Caco-2 (cell line): ENCODE measurements at regions not wholly inside any gene's neighbourhood (a gene's known extent, or its start where the extent isn't known, plus 50 kb on each side); places are given as distances from the start of the nearest gene placed in this dataset.

Experiments used
- BruUV-seq: library from RNA; stranded (reverse); fragments of 400-500 nt; replicated peaks from 2 replicates; lab custom pipeline; 2021; lab: Mats Ljungman, UMichigan
- CTCF ChIA-PET: fragments of 300-600 bp; sonication (Branson Sonifier 250); formaldehyde crosslinking; loops from one replicate; lab custom pipeline; 2022; ENCODE audit warnings: antibody characterized with exemption; lab: Charles Lee
- POLR2A ChIA-PET: fragments of 300-600 bp; sonication (Branson Sonifier 250); formaldehyde crosslinking; loops from one replicate; lab custom pipeline; 2022; ENCODE audit warnings: antibody characterized with exemption; lab: Charles Lee
- DNase-seq, 2 experiments: peaks; one replicate each; pipeline versions ENCODE4 v3.0.0 to v3.0.0-alpha.2; 2020 to 2022
- H3K27me3 ChIP-seq: replicated peaks from 2 replicates; pipeline ENCODE4 v1.6.0; 2011; ENCODE audit warnings: low read length; ENCODE audit not compliant: control insufficient read depth, insufficient read depth
- H3K36me3 ChIP-seq: 2 replicates; pipeline ENCODE4 v1.5.1; 2011; ENCODE audit warnings: low read length; ENCODE audit not compliant: control insufficient read depth, insufficient read depth
- H3K4me1 ChIP-seq: fragments of 250-450 bp; sonication (Bioruptor Pico); 2 replicates; pipeline ENCODE4 v1.5.1; 2020; ENCODE audit warnings: mild to moderate bottlenecking
- H3K4me3 ChIP-seq: 2 replicates; pipeline ENCODE4 v1.5.1; 2011; ENCODE audit warnings: low read depth, mild to moderate bottlenecking, control low read depth, low read length
- H3K9me3 ChIP-seq: fragments of 250-450 bp; sonication (Bioruptor Pico); 2 replicates; pipeline ENCODE4 v1.5.1; 2020; ENCODE audit warnings: mild to moderate bottlenecking, moderate library complexity
- H3K27ac Mint-ChIP-seq: one replicate; pipeline ENCODE4 v1.8.0; 2022; ENCODE audit warnings: mixed read lengths; ENCODE audit not compliant: unreplicated experiment
- H3K27me3 Mint-ChIP-seq: one replicate; pipeline ENCODE4 v1.8.0; 2022; ENCODE audit warnings: mixed read lengths; ENCODE audit not compliant: insufficient read depth, unreplicated experiment
- H3K36me3 Mint-ChIP-seq: one replicate; pipeline ENCODE4 v1.8.0; 2022; ENCODE audit warnings: mild to moderate bottlenecking, mixed read lengths; ENCODE audit not compliant: insufficient read depth, unreplicated experiment
- H3K4me1 Mint-ChIP-seq: one replicate; pipeline ENCODE4 v1.8.0; 2022; ENCODE audit warnings: low read depth, mixed read lengths; ENCODE audit not compliant: unreplicated experiment
- H3K4me3 Mint-ChIP-seq: one replicate; pipeline ENCODE4 v1.8.0; 2022; ENCODE audit warnings: mild to moderate bottlenecking, moderate library complexity, mixed read lengths; ENCODE audit not compliant: unreplicated experiment
- H3K9me3 Mint-ChIP-seq: one replicate; pipeline ENCODE4 v1.8.0; 2022; ENCODE audit warnings: mixed read lengths; ENCODE audit not compliant: unreplicated experiment
- intact Hi-C: fragments of 100-400 bp; cut with micrococcal nuclease; formaldehyde crosslinking; loops from one replicate; pipeline ENCODE4 v1.10.0; 2022; ENCODE audit not compliant: unreplicated experiment
- TF ChIP-seq, protein P1 (sequence below), 2 experiments: fragments of 200-600 bp in 1 of 2; IDR thresholded peaks; 1 replicate in 1 of 2; 2 replicates in 1 of 2; pipeline versions ENCODE4 v1.5.1 to v1.8.0; 2011 to 2022; ENCODE audit warnings: antibody characterized with exemption in 1 of 2, control low read depth in 1 of 2, inconsistent platforms in 1 of 2, low read depth in 1 of 2, low read length in 1 of 2, mild to moderate bottlenecking in 1 of 2, moderate library complexity in 1 of 2; ENCODE audit not compliant: insufficient read depth in 1 of 2, severe bottlenecking in 1 of 2, unreplicated experiment in 1 of 2

GRCh38 chr1:50305808-50306207 is 117.4 kb downstream of the DMRTA2 start:
- Histone ChIP-seq H3K36me3 (no peaks in the 10 kb centered on the region), H3K4me3 (no peak overlapping the region), H3K9me3 (no peaks in the 10 kb centered on the region), H3K4me1 (no peaks in the 10 kb centered on the region), H3K27me3 (no peaks in the 10 kb centered on the region; the same call in 1 of the 2 replicates)
- intact Hi-C loops: no loop called here
- no peak for DNase-seq
- CTCF ChIA-PET: no interaction called here
- H3K27me3 Mint-ChIP-seq: peaks cover 6% of the 10 kb centered on the region
- BruUV-seq: no TSS peak
- POLR2A ChIA-PET: no interaction called here
- TF ChIP-seq, protein P1, sequence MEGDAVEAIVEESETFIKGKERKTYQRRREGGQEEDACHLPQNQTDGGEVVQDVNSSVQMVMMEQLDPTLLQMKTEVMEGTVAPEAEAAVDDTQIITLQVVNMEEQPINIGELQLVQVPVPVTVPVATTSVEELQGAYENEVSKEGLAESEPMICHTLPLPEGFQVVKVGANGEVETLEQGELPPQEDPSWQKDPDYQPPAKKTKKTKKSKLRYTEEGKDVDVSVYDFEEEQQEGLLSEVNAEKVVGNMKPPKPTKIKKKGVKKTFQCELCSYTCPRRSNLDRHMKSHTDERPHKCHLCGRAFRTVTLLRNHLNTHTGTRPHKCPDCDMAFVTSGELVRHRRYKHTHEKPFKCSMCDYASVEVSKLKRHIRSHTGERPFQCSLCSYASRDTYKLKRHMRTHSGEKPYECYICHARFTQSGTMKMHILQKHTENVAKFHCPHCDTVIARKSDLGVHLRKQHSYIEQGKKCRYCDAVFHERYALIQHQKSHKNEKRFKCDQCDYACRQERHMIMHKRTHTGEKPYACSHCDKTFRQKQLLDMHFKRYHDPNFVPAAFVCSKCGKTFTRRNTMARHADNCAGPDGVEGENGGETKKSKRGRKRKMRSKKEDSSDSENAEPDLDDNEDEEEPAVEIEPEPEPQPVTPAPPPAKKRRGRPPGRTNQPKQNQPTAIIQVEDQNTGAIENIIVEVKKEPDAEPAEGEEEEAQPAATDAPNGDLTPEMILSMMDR (IDR thresholded peaks at IDR 0.05; ENCODE audit: insufficient read depth in 1 of 2, low read depth in 1 of 2, low read length in 1 of 2, severe bottlenecking in 1 of 2, unreplicated experiment in 1 of 2): no peak
- H3K27ac Mint-ChIP-seq: no peak overlapping the region
- H3K4me3 Mint-ChIP-seq: no peak overlapping the region
- no peaks in the 10 kb centered on the region for H3K4me1 Mint-ChIP-seq
- no peaks in the 10 kb centered on the region for H3K9me3 Mint-ChIP-seq
- no peaks in the 10 kb centered on the region for H3K36me3 Mint-ChIP-seq

GRCh38 chr1:50300297-50300696 is 122.9 kb downstream of the DMRTA2 start:
- no TSS peak for BruUV-seq

GRCh38 chr1:50295566-50295965 is 127.7 kb downstream of the DMRTA2 start:
- no peak overlapping the region for H3K4me3 Mint-ChIP-seq
- Histone ChIP-seq H3K27me3 (peaks cover 1% of the 10 kb centered on the region; the same call in 1 of the 2 replicates), H3K4me3 (no peak overlapping the region), H3K36me3 (no peaks in the 10 kb centered on the region), H3K9me3 (no peaks in the 10 kb centered on the region), H3K4me1 (no peaks in the 10 kb centered on the region)
- H3K9me3 Mint-ChIP-seq: no peaks in the 10 kb centered on the region
- TF ChIP-seq, protein P1 (IDR thresholded peaks at IDR 0.05; ENCODE audit: insufficient read depth in 1 of 2, low read depth in 1 of 2, low read length in 1 of 2, severe bottlenecking in 1 of 2, unreplicated experiment in 1 of 2): no peak
- no peak overlapping the region for H3K27ac Mint-ChIP-seq
- CTCF ChIA-PET: no interaction called here
- DNase-seq: no peak
- intact Hi-C loops: no loop called here
- no TSS peak for BruUV-seq
- no peaks in the 10 kb centered on the region for H3K4me1 Mint-ChIP-seq
- H3K27me3 Mint-ChIP-seq: peaks cover 15% of the 10 kb centered on the region
- no peaks in the 10 kb centered on the region for H3K36me3 Mint-ChIP-seq
- POLR2A ChIA-PET: no interaction called here

More at GRCh38 chr1:50300297-50300696, 122.9 kb downstream of the DMRTA2 start:
- TF ChIP-seq, protein P1 (IDR thresholded peaks at IDR 0.05; ENCODE audit: insufficient read depth in 1 of 2, low read depth in 1 of 2, low read length in 1 of 2, severe bottlenecking in 1 of 2, unreplicated experiment in 1 of 2): no peak
- no peaks in the 10 kb centered on the region; the same call in 1 of the 2 replicates for H3K27me3 ChIP-seq
- Mint-ChIP-seq H3K4me1 (no peaks in the 10 kb centered on the region), H3K36me3 (no peaks in the 10 kb centered on the region), H3K27ac (no peak overlapping the region), H3K9me3 (no peaks in the 10 kb centered on the region), H3K27me3 (peaks cover 15% of the 10 kb centered on the region), H3K4me3 (no peak overlapping the region)
- ChIA-PET CTCF (no interaction called here), POLR2A (interaction anchor here (0.6 kb wide), 1 partner anchor 1384 kb away, joined by 3 read pairs; no protein-coding TSS in a partner anchor)
- DNase-seq: no peak
- H3K4me3 ChIP-seq: no peak overlapping the region
- no peaks in the 10 kb centered on the region for H3K9me3 ChIP-seq
- H3K4me1 ChIP-seq: no peaks in the 10 kb centered on the region
- intact Hi-C loops: no loop called here
- no peaks in the 10 kb centered on the region for H3K36me3 ChIP-seq
